Liver (tissue), 8 donors: ENCODE measurements at regions not wholly inside any gene's neighbourhood (a gene's known extent, or its start where the extent isn't known, plus 50 kb on each side); places are given as distances from the start of the nearest gene placed in this dataset.

Source experiments
- DNase-seq: peaks from one replicate; pipeline ENCODE4 v3.0.0-alpha.2; 2017; ENCODE audit warnings: low spot score
- H3K27ac ChIP-seq, 2 donors: one replicate each; pipeline ENCODE4 v1.7.0; 2013; ENCODE audit warnings: inconsistent platforms in 2 of 2, low read length in 2 of 2, control low read depth in 1 of 2, low read depth in 1 of 2, mild to moderate bottlenecking in 1 of 2
- H3K27me3 ChIP-seq, 4 donors: one replicate each; pipeline versions ENCODE4 v1.6.1 to v1.7.0; 2013; ENCODE audit warnings: low read length in 3 of 4, inconsistent platforms in 1 of 4, mild to moderate bottlenecking in 1 of 4, moderate library complexity in 1 of 4; ENCODE audit not compliant: control insufficient read depth in 4 of 4, insufficient read depth in 4 of 4
- H3K36me3 ChIP-seq, 4 donors: one replicate each; pipeline versions ENCODE4 v1.6.1 to v1.7.0; 2013; ENCODE audit warnings: low read length in 3 of 4, mild to moderate bottlenecking in 3 of 4, low read depth in 1 of 4, moderate library complexity in 1 of 4; ENCODE audit not compliant: control insufficient read depth in 4 of 4, insufficient read depth in 3 of 4
- H3K4me1 ChIP-seq, 4 donors: one replicate each; pipeline versions ENCODE4 v1.6.1 to v1.7.0; 2013; ENCODE audit warnings: low read length in 3 of 4, mild to moderate bottlenecking in 3 of 4, moderate library complexity in 1 of 4; ENCODE audit not compliant: control insufficient read depth in 4 of 4, insufficient read depth in 4 of 4
- H3K4me3 ChIP-seq, 3 donors: one replicate each; pipeline versions ENCODE4 v1.6.1 to v1.7.0; 2013; ENCODE audit warnings: low read length in 3 of 3, control low read depth in 1 of 3, low read depth in 1 of 3, mild to moderate bottlenecking in 1 of 3
- H3K9ac ChIP-seq, 2 donors: one replicate each; pipeline ENCODE4 v1.7.0; 2013; ENCODE audit warnings: low read length in 2 of 2, mild to moderate bottlenecking in 2 of 2, moderate library complexity in 2 of 2, control low read depth in 1 of 2, low read depth in 1 of 2
- H3K9me3 ChIP-seq, 4 donors: one replicate each; pipeline versions ENCODE4 v1.6.1 to v1.7.0; 2013; ENCODE audit warnings: low read length in 3 of 4; ENCODE audit not compliant: control insufficient read depth in 4 of 4
- ATF3 ChIP-seq: IDR thresholded peaks from 2 replicates; pipeline ENCODE4 v1.6.1; 2016; ENCODE audit warnings: antibody characterized with exemption
- CTCF ChIP-seq: fragments of 150-350 bp; IDR thresholded peaks from 2 replicates; pipeline ENCODE4 v1.5.1; 2017; ENCODE audit warnings: improper control_type of control experiment, low read depth, low read length; ENCODE audit not compliant: missing input control
- FOXA1 ChIP-seq: IDR thresholded peaks from 2 replicates; pipeline ENCODE4 v1.6.1; 2016; ENCODE audit warnings: antibody characterized with exemption
- FOXA2 ChIP-seq: IDR thresholded peaks from 2 replicates; pipeline ENCODE4 v1.6.1; 2016; ENCODE audit warnings: antibody characterized with exemption
- GABPA ChIP-seq, 2 donors: IDR thresholded peaks in 1 of 2; conservative IDR thresholded peaks in 1 of 2; 2 replicates each; pipeline ENCODE4 v1.6.1; 2016; ENCODE audit warnings: antibody characterized with exemption in 2 of 2, mild to moderate bottlenecking in 1 of 2, moderate library complexity in 1 of 2
- HNF4A ChIP-seq, 2 donors: conservative IDR thresholded peaks; 2 replicates each; pipeline ENCODE4 v1.6.1; 2016; ENCODE audit warnings: antibody characterized with exemption in 2 of 2, mild to moderate bottlenecking in 2 of 2
- HNF4G ChIP-seq: IDR thresholded peaks from 2 replicates; pipeline ENCODE4 v1.6.1; 2016; ENCODE audit warnings: antibody characterized with exemption
- JUND ChIP-seq, 2 donors: IDR thresholded peaks; 2 replicates each; pipeline ENCODE4 v1.6.1; 2016; ENCODE audit warnings: antibody characterized with exemption in 2 of 2
- MAX ChIP-seq: IDR thresholded peaks from 2 replicates; pipeline ENCODE4 v1.6.1; 2016; ENCODE audit warnings: antibody characterized with exemption
- NR2F2 ChIP-seq: IDR thresholded peaks from 2 replicates; pipeline ENCODE4 v1.6.1; 2016; ENCODE audit warnings: antibody characterized with exemption
- RAD21 ChIP-seq, 2 donors: IDR thresholded peaks; 2 replicates each; pipeline ENCODE4 v1.6.1; 2016; ENCODE audit warnings: antibody characterized with exemption in 2 of 2, mild to moderate bottlenecking in 2 of 2
- REST ChIP-seq: IDR thresholded peaks from 2 replicates; pipeline ENCODE4 v1.6.1; 2016; ENCODE audit warnings: antibody characterized with exemption, mild to moderate bottlenecking
- RXRA ChIP-seq, 2 donors: IDR thresholded peaks; 2 replicates each; pipeline ENCODE4 v1.6.1; 2017 to 2018; ENCODE audit warnings: antibody characterized with exemption in 2 of 2, mild to moderate bottlenecking in 1 of 2
- SP1 ChIP-seq: IDR thresholded peaks from 2 replicates; pipeline ENCODE4 v1.6.1; 2018; ENCODE audit warnings: antibody characterized with exemption, mild to moderate bottlenecking
- YY1 ChIP-seq: IDR thresholded peaks from 2 replicates; pipeline ENCODE4 v1.6.1; 2016; ENCODE audit warnings: antibody characterized with exemption, mild to moderate bottlenecking
- ZBTB33 ChIP-seq: IDR thresholded peaks from 2 replicates; pipeline ENCODE4 v1.6.1; 2016; ENCODE audit warnings: antibody characterized with exemption
- WGBS: extraction: QIAGEN DNeasy Blood & Tissue Kit; methylation state at CpG from one replicate; pipeline ENCODE4 v1.1.7; 2013; 5-methylcytosine and 5-hydroxymethylcytosine counted together
- donor health status: healthy.
- donor health status: healthy.
- donor health status: healthy.
- donor health status: healthy.
- donor health status: healthy.

GRCh38 chr1:192518700-192519099 is 56.9 kb upstream of the RGS1 start:
- TF ChIP-seq REST = no peak
- TF ChIP-seq HNF4A (conservative IDR thresholded peaks at IDR 0.05) = no peak
- TF ChIP-seq RAD21 (IDR thresholded peaks at IDR 0.05) = no peak
- no peak for TF ChIP-seq YY1
- no peak for TF ChIP-seq CTCF
- TF ChIP-seq HNF4G = no peak
- TF ChIP-seq ATF3 = no peak
- no peak for TF ChIP-seq GABPA (IDR thresholded peaks at IDR 0.05 in 1 of 2, conservative IDR thresholded peaks at IDR 0.05 in 1 of 2)
- no peak for TF ChIP-seq RXRA (IDR thresholded peaks at IDR 0.05)
- no peak for TF ChIP-seq FOXA2
- TF ChIP-seq SP1 = no peak
- TF ChIP-seq FOXA1 = no peak
- no peak for TF ChIP-seq JUND (IDR thresholded peaks at IDR 0.05)
- no peaks in the 10 kb centered on the region for H3K9me3 ChIP-seq
- DNase-seq = no peak
- no peaks in the 10 kb centered on the region for H3K27me3 ChIP-seq
- H3K4me1 ChIP-seq = no peaks in the 10 kb centered on the region
- no peak overlapping the region for H3K27ac ChIP-seq
- H3K9ac ChIP-seq = no peak overlapping the region
- H3K36me3 ChIP-seq = no peaks in the 10 kb centered on the region
- no peak overlapping the region for H3K4me3 ChIP-seq

- no peak for DNase-seq
- Histone ChIP-seq H3K9ac (no peak overlapping the region), H3K27me3 (no peaks in the 10 kb centered on the region), H3K4me1 (no peaks in the 10 kb centered on the region), H3K27ac (no peak overlapping the region), H3K9me3 (no peaks in the 10 kb centered on the region), H3K4me3 (no peak overlapping the region), H3K36me3 (no peaks in the 10 kb centered on the region)
- TF ChIP-seq HNF4G = no peak
- TF ChIP-seq NR2F2 = no peak
- TF ChIP-seq GABPA (IDR thresholded peaks at IDR 0.05 in 1 of 2, conservative IDR thresholded peaks at IDR 0.05 in 1 of 2) = no peak
- no peak for TF ChIP-seq ZBTB33
- no peak for TF ChIP-seq REST
- TF ChIP-seq FOXA1 = no peak
- TF ChIP-seq MAX = no peak
- TF ChIP-seq CTCF = no peak
- WGBS = 72% methylated on average over 1 of the region's 1 CpG
Observed at GRCh38 chr1:192521734-192522133, 53.8 kb upstream of the RGS1 start.
